ENCODE measurements at regions not wholly inside any gene's neighbourhood (a gene's known extent, or its start where the extent isn't known, plus 50 kb on each side); places are given as distances from the start of the nearest gene placed in this dataset.

DNA sequence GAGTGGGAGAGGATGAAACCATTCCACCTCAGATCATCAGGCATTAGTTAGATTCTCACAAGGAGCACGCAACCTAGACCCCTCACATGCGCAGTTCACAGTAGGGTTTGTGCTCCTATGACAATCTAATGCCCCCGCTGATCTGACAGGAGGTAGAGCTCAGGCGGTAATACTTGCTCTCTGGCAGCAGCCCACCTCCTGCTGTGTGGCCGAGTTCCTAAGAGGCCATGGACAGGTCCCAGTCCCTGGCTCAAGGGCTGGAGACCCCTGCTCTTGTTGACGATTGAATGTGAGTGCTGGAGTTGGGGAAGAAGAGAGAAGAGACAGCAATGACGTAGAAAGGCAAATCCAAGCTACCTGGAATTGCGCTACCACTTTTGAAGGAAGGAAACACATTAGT is 267.2 kb downstream of the TFEC start:
- Histone ChIP-seq H3K79me2 (ENCODE audit: control insufficient read depth, insufficient read depth, low read length) (no peaks in the 10 kb centered on the region), H4K20me1 (ENCODE audit: control insufficient read depth, insufficient read depth, low read length, poor library complexity, severe bottlenecking) (no peaks in the 10 kb centered on the region), H3K27me3 (replicated peaks in 1 of 4; ENCODE audit: control extremely low read depth in 1 of 4, control insufficient read depth in 3 of 4, insufficient read depth in 4 of 4, low read length in 3 of 4) (no peaks in the 10 kb centered on the region), H3K9ac (ENCODE audit: low read length) (no peak overlapping the region), H2AFZ (ENCODE audit: insufficient read depth, low read depth, low read length, poor library complexity, severe bottlenecking) (no peak overlapping the region), H3K27ac (ENCODE audit: low read length in 2 of 2) (no peak overlapping the region), H3K4me3 (ENCODE audit: control extremely low read depth in 1 of 5, extremely low read depth in 1 of 5, insufficient read depth in 1 of 5, low read depth in 2 of 5, low read length in 4 of 5) (no peak overlapping the region), H3K36me3 (replicated peaks in 1 of 2; ENCODE audit: control extremely low read depth in 1 of 2, control insufficient read depth in 1 of 2, extremely low read depth in 1 of 2, insufficient read depth in 2 of 2, low read length in 1 of 2) (no peaks in the 10 kb centered on the region), H3K4me1 (ENCODE audit: control insufficient read depth in 2 of 2, insufficient read depth in 2 of 2, low read length in 2 of 2) (no peaks in the 10 kb centered on the region), H3K9me3 (ENCODE audit: control extremely low read depth in 1 of 3, control insufficient read depth in 2 of 3, insufficient read depth in 1 of 3, low read length in 2 of 3) (no peaks in the 10 kb centered on the region), H3K4me2 (replicated peaks; ENCODE audit: low read depth, low read length, poor library complexity, severe bottlenecking) (no peak overlapping the region)
- H3K4me1 Mint-ChIP-seq = no peaks in the 10 kb centered on the region
- ChIA-PET CTCF (no interaction called here), POLR2A (no interaction called here)
- intact Hi-C loops (cut with micrococcal nuclease) = no loop called here
- no peak overlapping the region for H3K4me3 Mint-ChIP-seq
- ATAC-seq (ENCODE audit: low read depth) = no peak
- WGBS (ENCODE audit: insufficient coverage) = 91% methylated on average over 7 of the region's 8 CpGs
- DNase-seq = no peak
- TF ChIP-seq EZH2 (IDR thresholded peaks at IDR 0.05; ENCODE audit: borderline replicate concordance, insufficient read depth, low read depth, low read length, poor library complexity, severe bottlenecking) = no peak
- TF ChIP-seq, protein P1, sequence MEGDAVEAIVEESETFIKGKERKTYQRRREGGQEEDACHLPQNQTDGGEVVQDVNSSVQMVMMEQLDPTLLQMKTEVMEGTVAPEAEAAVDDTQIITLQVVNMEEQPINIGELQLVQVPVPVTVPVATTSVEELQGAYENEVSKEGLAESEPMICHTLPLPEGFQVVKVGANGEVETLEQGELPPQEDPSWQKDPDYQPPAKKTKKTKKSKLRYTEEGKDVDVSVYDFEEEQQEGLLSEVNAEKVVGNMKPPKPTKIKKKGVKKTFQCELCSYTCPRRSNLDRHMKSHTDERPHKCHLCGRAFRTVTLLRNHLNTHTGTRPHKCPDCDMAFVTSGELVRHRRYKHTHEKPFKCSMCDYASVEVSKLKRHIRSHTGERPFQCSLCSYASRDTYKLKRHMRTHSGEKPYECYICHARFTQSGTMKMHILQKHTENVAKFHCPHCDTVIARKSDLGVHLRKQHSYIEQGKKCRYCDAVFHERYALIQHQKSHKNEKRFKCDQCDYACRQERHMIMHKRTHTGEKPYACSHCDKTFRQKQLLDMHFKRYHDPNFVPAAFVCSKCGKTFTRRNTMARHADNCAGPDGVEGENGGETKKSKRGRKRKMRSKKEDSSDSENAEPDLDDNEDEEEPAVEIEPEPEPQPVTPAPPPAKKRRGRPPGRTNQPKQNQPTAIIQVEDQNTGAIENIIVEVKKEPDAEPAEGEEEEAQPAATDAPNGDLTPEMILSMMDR (IDR thresholded peaks at IDR 0.05) = no peak
- no peaks in the 10 kb centered on the region for H3K27me3 Mint-ChIP-seq
- H3K9me3 Mint-ChIP-seq (ENCODE audit: insufficient read depth) = no peaks in the 10 kb centered on the region
- H3K27ac Mint-ChIP-seq = no peak overlapping the region

DNA sequence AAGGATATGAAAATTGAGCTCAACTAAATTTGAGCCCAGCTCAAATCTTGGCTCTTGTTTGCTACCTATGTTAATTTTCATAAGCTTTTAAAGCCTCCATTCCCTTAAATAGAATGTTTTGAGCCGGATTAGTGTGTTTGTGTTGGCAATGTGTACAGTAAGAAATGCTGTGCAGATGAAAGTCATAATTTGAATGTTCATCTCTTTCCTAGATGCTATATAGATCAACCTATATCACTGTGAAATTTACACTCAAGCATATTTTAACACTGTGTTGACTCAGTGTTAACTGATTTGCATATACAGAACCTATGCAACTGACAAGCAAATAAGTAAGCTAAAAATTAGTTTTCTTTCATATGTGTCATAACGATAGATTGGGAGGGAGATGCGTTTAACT is 272.5 kb downstream of the TFEC start:
- no peaks in the 10 kb centered on the region for H3K4me1 ChIP-seq (ENCODE audit: control insufficient read depth in 2 of 2, insufficient read depth in 2 of 2, low read length in 2 of 2)
- no peaks in the 10 kb centered on the region for H3K9me3 Mint-ChIP-seq (ENCODE audit: insufficient read depth)
- ChIA-PET CTCF (no interaction called here), POLR2A (no interaction called here)
- H3K9me3 ChIP-seq (ENCODE audit: control extremely low read depth in 1 of 3, control insufficient read depth in 2 of 3, insufficient read depth in 1 of 3, low read length in 2 of 3) = no peaks in the 10 kb centered on the region
- intact Hi-C loops (cut with micrococcal nuclease) = no loop called here
- no peak for TF ChIP-seq EZH2 (IDR thresholded peaks at IDR 0.05; ENCODE audit: borderline replicate concordance, insufficient read depth, low read depth, low read length, poor library complexity, severe bottlenecking)
- TF ChIP-seq, protein P1 (IDR thresholded peaks at IDR 0.05) = no peak
- no peak overlapping the region for H2AFZ ChIP-seq (ENCODE audit: insufficient read depth, low read depth, low read length, poor library complexity, severe bottlenecking)
- ATAC-seq (ENCODE audit: low read depth) (no peak), DNase-seq (no peak)
- no peak overlapping the region for H3K27ac ChIP-seq (ENCODE audit: low read length in 2 of 2)
- H3K9ac ChIP-seq (ENCODE audit: low read length) = no peak overlapping the region
- no peaks in the 10 kb centered on the region for H3K27me3 Mint-ChIP-seq
- no peak overlapping the region for H3K4me2 ChIP-seq (replicated peaks; ENCODE audit: low read depth, low read length, poor library complexity, severe bottlenecking)
- no peaks in the 10 kb centered on the region for H3K4me1 Mint-ChIP-seq
- H3K4me3 ChIP-seq (ENCODE audit: control extremely low read depth in 1 of 5, extremely low read depth in 1 of 5, insufficient read depth in 1 of 5, low read depth in 2 of 5, low read length in 4 of 5) = no peak overlapping the region
- H3K27me3 ChIP-seq (replicated peaks in 1 of 4; ENCODE audit: control extremely low read depth in 1 of 4, control insufficient read depth in 3 of 4, insufficient read depth in 4 of 4, low read length in 3 of 4) = no peaks in the 10 kb centered on the region
- H3K4me3 Mint-ChIP-seq = no peak overlapping the region
- H4K20me1 ChIP-seq (ENCODE audit: control insufficient read depth, insufficient read depth, low read length, poor library complexity, severe bottlenecking) = no peaks in the 10 kb centered on the region
- no peaks in the 10 kb centered on the region for H3K36me3 ChIP-seq (replicated peaks in 1 of 2; ENCODE audit: control extremely low read depth in 1 of 2, control insufficient read depth in 1 of 2, extremely low read depth in 1 of 2, insufficient read depth in 2 of 2, low read length in 1 of 2)
- WGBS (ENCODE audit: insufficient coverage) = 83% methylated on average over 2 of the region's 3 CpGs
- no peaks in the 10 kb centered on the region for H3K79me2 ChIP-seq (ENCODE audit: control insufficient read depth, insufficient read depth, low read length)
- no peak overlapping the region for H3K27ac Mint-ChIP-seq
